ENCODE measurements at regions not wholly inside any gene's neighbourhood (a gene's known extent, or its start where the extent isn't known, plus 50 kb on each side); places are given as distances from the start of the nearest gene placed in this dataset.
"Not testable (repeated sequence)": the region's sequence is repeated elsewhere in the genome, so short reads cannot be mapped to it uniquely, and the experiment has no call there.

DNA sequence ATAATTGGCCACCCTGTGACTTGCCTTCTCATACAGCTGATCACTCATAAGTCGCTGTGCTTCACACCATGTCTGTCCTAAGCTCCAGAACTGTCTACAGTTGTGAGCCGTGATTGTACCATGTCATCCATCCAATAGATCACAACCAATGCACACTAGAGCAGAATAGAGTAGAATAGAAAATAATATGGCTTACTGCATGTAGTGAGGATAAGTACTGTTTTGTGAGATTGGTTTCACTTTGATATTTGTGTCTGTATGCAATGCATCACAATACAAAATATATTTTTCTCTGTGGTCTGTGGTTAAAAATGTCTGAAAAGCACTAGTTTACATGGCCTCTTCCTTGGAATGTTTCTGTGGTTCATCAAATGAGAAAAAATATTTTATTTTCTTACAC lies 237.6 kb upstream of the PRKD1 start:
- no peak for DNase-seq

GRCh38 chr14:30177781-30178180 lies 250.1 kb upstream of the PRKD1 start:
- no peak for DNase-seq

- no peak for DNase-seq
These were observed 251.9 kb upstream of the PRKD1 start for GRCh38 chr14:30179381-30180130.

- DNase-seq = no peak
These were observed 252.6 kb upstream of the PRKD1 start for GRCh38 chr14:30180219-30180618.

- no peak for DNase-seq
These were observed 258.2 kb upstream of the PRKD1 start for GRCh38 chr14:30185832-30186231.

DNA sequence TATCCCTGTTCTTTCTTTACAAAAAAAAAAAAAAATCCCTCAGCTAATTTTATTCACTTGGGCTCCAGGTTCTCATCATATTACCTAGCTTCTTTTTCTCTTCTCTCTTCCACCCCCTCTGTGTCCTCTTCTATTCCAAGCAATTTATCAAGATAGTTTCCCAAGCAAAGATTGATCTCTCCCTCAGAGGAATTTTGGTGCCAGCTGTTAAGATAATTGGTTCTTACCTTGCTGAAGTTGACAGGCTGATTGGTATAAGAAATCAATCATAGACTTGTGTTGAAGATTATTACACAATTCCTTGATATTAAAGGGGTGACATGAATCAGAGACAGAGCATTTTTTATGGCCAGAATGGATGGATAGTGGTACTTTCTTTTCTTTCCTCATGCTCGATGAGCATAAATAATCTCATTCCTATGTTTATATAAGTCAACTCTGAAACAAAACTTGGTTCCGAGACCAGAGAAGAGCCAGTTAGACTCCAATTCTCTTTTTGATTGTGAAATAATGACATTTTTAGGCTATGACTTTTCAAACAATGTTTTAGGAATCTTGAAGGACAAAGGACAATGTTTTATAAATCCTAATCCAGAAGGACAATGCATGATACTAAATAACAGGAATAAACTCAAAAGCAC lies 264.1 kb upstream of the PRKD1 start:
- DNase-seq = no peak

DNA sequence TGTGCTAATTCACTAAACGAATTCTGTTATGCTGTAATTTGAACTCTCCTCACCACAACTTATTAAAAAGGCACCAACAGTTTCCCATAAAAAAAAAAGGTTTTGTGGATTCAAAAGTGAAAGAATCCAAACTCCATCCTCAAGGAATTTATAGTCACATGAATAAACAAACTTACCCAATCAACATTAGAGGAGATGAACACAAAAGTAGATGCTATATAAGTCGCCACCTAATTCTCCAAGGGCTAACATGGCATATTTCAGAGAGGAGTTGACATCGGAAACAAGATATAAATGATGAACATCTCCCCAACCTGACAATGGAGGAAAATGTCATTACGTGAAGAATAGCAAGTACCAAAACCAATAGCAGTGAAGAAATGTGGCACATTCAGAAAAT lies 265.5 kb upstream of the PRKD1 start:
- DNase-seq = no peak

DNA sequence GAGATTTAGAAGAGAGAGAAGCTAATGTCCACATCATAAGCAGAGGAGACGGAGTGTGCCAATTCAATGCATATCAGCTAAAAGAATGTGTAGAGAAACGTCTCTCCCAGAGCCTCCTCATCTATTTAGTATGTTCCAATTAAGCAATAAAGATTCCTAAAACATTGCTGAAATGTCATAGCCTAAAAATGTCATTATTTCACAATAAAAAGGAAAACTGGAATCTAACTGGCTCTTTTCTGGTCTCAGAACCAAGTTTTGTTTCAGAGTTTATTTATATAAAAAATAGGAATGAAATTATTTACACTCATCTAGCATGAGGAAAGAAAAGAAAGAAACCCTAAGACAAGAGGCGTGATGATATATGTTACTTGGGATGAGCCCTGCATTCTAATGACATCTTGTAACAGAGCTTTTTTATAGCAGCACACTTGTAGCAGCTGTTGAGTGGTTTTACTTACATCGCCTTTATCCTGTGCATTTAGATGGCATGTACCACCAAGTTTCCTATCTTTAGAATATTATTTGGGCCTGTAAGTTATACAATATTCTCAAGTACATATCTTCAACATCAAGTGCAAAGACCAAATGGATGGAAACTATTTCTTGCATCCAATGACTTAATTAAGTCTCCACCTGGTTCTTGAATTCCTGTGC lies 266.3 kb upstream of the PRKD1 start:
- DNase-seq = no peak

DNA sequence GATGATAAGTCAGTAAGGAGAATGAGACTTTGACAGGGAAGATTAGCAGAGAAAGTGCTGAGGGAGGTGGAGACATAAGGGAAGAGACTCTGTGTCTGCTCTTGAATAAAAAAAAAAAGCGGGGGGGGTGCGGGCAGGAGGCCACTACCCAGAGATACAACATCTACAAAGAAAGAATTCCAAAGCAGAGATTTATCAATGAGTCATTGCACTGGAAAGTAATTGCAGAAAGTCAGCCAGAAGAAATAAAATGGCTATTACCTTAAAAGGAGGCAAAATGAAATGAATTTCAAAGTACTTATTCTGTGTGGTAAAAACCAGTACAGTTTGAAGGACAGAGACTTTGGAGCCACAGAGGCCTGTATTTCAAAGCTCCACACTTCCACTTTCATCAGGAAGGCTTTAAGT lies 267.1 kb upstream of the PRKD1 start:
- no peak for DNase-seq

DNA sequence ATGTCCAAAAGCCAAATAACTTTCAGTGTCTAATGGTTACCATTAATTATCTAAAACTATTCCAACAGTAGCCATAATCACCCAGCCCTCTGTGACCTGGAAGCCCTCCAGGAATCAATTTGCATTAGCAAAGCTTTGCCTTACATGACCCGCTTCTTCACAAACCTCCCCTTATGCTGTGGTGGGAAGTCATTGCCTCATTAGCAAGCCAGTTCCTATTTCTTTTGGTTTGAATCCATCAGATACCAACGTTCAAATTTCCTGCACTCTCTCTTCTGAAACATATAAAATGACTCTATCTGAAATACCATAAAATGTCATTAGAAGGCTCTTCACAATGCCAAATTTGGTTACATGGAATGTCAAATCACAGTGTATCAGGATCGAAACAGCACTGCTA lies 268.3 kb upstream of the PRKD1 start:
- DNase-seq = no peak

DNA sequence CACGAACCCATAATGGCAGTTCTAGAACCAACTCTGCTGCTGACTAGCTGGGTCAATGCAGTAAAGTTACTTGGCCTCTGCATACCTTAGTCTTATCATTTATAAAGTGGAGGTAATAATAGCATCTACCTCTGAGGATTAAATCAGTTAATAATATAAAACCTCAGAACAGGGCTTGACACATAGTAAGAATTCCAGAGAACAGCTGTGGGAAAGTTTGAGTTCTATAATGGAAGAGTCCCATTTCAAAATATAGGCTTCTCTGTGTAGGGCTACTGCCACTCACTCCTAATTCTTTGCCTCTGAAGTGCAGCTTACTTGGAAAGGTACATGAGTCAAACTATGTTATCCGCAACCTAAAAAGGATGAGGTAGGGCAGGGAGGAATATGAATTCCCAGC lies 269.2 kb upstream of the PRKD1 start:
- no peak for DNase-seq

- DNase-seq = not testable (repeated sequence)
These were observed 271.1 kb upstream of the PRKD1 start for GRCh38 chr14:30198720-30199119.

DNA sequence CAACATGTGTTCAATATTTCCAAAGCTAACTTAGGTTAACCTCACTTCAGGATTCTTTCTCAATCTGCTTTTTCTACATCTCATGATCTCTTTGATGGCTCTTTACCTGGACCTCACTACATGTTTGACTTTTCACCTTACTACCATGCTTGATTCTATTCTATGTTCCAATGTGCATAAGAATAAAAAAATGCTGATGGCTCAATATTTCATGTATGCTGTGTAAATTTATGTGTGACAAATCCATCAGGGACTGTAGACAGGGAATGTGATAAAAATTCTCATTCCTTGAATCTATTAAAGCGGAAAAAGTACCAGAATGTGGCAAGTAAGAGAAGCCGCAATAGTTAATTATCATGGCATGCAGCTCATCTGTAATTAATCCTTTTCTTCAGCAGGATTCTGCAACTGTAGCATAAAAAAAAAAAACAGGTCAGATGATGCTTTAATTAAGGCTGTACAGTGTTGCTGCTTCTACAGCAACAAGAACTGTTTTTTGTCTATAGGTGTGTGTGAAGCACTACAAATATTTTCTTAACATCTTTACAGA lies 276.9 kb upstream of the PRKD1 start:
- no peak for DNase-seq

GRCh38 chr14:30209136-30209535 lies 281.5 kb upstream of the PRKD1 start:
- DNase-seq = no peak

- no peak for DNase-seq
These were observed 283.0 kb upstream of the PRKD1 start for GRCh38 chr14:30210630-30211029.

- DNase-seq = no peak
These were observed 283.7 kb upstream of the PRKD1 start for GRCh38 chr14:30211326-30211725.

- DNase-seq = no peak
These were observed 286.4 kb upstream of the PRKD1 start for GRCh38 chr14:30214014-30214413.

GRCh38 chr14:30214461-30215090 lies 286.9 kb upstream of the PRKD1 start:
- no peak for DNase-seq

- DNase-seq = no peak
These were observed 291.3 kb upstream of the PRKD1 start for GRCh38 chr14:30218907-30219306.

GRCh38 chr14:30221546-30221945 lies 293.9 kb upstream of the PRKD1 start:
- no peak for DNase-seq

DNA sequence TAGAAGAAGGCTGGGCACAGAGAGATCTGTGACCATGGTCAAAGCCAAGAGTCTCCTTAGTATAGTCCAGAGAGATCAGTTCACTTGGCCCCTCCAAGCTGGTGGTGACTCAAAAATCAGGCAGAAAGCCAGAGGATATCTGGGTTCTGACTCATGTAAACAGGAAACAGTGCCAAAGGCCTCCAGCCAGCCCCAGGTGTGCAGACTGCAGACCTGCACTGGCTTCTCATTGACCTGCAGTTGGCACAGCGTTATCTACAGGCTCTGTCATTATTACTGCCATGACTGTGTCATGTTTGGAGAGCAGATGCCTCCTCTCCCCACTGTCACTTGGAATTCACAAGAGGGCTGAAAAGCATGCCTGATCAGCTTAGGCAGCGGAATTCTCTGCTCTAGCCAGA lies 295.7 kb upstream of the PRKD1 start:
- DNase-seq = no peak

DNA sequence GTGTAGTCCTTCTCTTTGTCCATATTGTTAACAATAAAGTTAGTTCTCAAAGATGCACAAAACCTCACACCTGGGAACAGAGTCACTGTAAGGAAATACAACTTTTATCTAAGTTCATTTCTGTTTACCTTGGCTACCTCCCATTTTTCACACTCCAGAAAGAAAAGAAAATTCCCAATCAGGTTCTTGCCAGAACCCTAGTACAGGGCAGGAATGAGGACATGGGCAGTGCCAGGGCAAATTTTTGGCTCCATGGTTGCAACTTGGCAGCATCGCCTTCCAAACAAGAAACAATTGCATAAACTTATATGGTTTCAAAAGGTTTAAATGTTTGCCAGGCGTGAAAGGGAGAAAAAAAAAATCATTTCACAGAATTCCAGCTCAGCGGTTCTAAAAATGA lies 296.3 kb upstream of the PRKD1 start:
- DNase-seq = no peak

DNA sequence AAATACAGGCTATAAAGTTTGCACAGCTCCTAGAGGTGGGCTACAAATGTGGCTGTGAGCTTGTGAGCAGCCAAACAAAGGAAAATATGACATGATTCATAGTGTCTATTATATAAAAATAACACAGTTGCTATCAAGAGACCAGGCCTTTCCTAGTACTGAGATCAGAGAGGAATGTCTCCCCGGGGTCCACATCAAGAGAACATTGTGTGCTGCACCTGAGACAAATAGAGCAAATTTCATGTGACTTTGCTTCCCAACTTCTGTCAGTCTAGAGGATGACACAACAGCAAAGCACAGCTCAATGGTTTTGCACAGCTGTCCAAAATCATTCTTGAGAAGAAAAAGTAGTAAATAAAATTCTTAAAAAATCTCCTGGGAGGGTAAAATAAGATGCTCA lies 297.5 kb upstream of the PRKD1 start:
- DNase-seq = no peak

- no peak for DNase-seq
These were observed 299.8 kb upstream of the PRKD1 start for GRCh38 chr14:30227436-30227835.

All from activated CD8-positive, alpha-beta memory T cell treated with anti-CD3 and anti-CD28 coated beads, Interleukin-2, amount 50 U/mL, for 4 hours (primary cell).